ENCODE measurements at regions not wholly inside any gene's neighbourhood (a gene's known extent, or its start where the extent isn't known, plus 50 kb on each side); places are given as distances from the start of the nearest gene placed in this dataset.

GRCh38 chr12:87779858-87780498, 249.2 kb downstream of the C12orf50 start:
- H3K27me3 Mint-ChIP-seq (ENCODE audit: low read depth): no peaks in the 10 kb centered on the region
- Histone ChIP-seq H3K23ac (ENCODE audit: insufficient read length, low read depth, low read length) (no peak overlapping the region), H3T11ph (ENCODE audit: low read length) (no peak overlapping the region), H3K9ac (ENCODE audit: extremely low read depth, insufficient read length, low read length) (no peak overlapping the region), H4K20me1 (ENCODE audit: control insufficient read depth, insufficient read depth, insufficient read length) (no peaks in the 10 kb centered on the region), H4K91ac (ENCODE audit: insufficient read length, low read depth, low read length) (no peak overlapping the region), H2BK12ac (ENCODE audit: insufficient read length, low read depth, low read length) (no peak overlapping the region), H3K23me2 (ENCODE audit: insufficient read length, low read depth, low read length, poor library complexity, severe bottlenecking) (no peaks in the 10 kb centered on the region), H3K27ac (ENCODE audit: insufficient read length, low read depth, low read length) (no peak overlapping the region), H2BK120ac (ENCODE audit: low read depth, low read length, poor library complexity, severe bottlenecking) (no peak overlapping the region), H3K9me3 (ENCODE audit: control insufficient read depth, low read depth, low read length) (no peaks in the 10 kb centered on the region), H2AFZ (ENCODE audit: low read length) (no peak overlapping the region), H3K27me3 (ENCODE audit: insufficient read depth, low read length) (no peaks in the 10 kb centered on the region), H4K8ac (replicated peaks; ENCODE audit: insufficient read length, low read depth, low read length) (no peak overlapping the region), H2AK5ac (ENCODE audit: insufficient read length, low read length) (no peak overlapping the region), H3K79me2 (ENCODE audit: insufficient read depth, low read length) (no peaks in the 10 kb centered on the region), H3K14ac (ENCODE audit: insufficient read depth, low read length) (no peak overlapping the region), H3K56ac (ENCODE audit: insufficient read length, low read depth, low read length) (no peak overlapping the region), H2BK15ac (ENCODE audit: low read depth, low read length) (no peak overlapping the region), H3K18ac (ENCODE audit: insufficient read length, low read depth, low read length) (no peak overlapping the region), H3K4me1 (ENCODE audit: insufficient read depth, low read length) (no peaks in the 10 kb centered on the region), H3K4ac (ENCODE audit: low read depth, low read length) (no peak overlapping the region), H4K5ac (ENCODE audit: insufficient read length, low read depth, low read length) (no peak overlapping the region), H2BK5ac (ENCODE audit: insufficient read length, low read length) (no peak overlapping the region), H2BK20ac (ENCODE audit: low read depth, low read length, poor library complexity, severe bottlenecking) (no peak overlapping the region), H3K4me2 (ENCODE audit: insufficient read depth, insufficient read length, low read length) (no peak overlapping the region), H3K79me1 (ENCODE audit: insufficient read depth, low read depth, low read length, poor library complexity, severe bottlenecking) (no peaks in the 10 kb centered on the region)
- H3K27ac Mint-ChIP-seq: peak overlapping the region in 1 of 3 experiments; percentile 62; a peak in 2 of 7 replicates
- H3K4me3 Mint-ChIP-seq: no peak overlapping the region
- H3K36me3 Mint-ChIP-seq (ENCODE audit: insufficient read depth in 1 of 3, low read depth in 3 of 3): no peaks in the 10 kb centered on the region
- H3K9me3 Mint-ChIP-seq: no peaks in the 10 kb centered on the region
- no peak for DNase-seq
- no peak for TF ChIP-seq CTCF (conservative IDR thresholded peaks at IDR 0.05)
- no CpG with 5 or more reads among the region's 2 CpGs for WGBS (ENCODE audit: extremely low coverage, insufficient read length, low lambda C conversion rate)
- no peaks in the 10 kb centered on the region for H3K4me1 Mint-ChIP-seq
